HepG2 (cell line): ENCODE measurements at regions not wholly inside any gene's neighbourhood (a gene's known extent, or its start where the extent isn't known, plus 50 kb on each side); places are given as distances from the start of the nearest gene placed in this dataset.

ENCODE experiments used
- ATAC-seq: fragments of 200-7000 bp; cut with Tn5 transposase; 3 replicates; pipeline ENCODE4 v1.9.1; 2020; ENCODE audit warnings: mild to moderate bottlenecking, moderate library complexity
- BruUV-seq: library from RNA; stranded (reverse); fragments of 400-500 nt; replicated peaks from 2 replicates; lab custom pipeline; 2021; lab: Mats Ljungman, UMichigan
- CTCF ChIA-PET: fragments of 300-600 bp; formaldehyde crosslinking; extraction: SDS; loops from one replicate; lab custom pipeline; 2021; ENCODE audit warnings: low total read pairs, inconsistent platforms, low intra/inter-chr PET ratio; lab: Yijun Ruan, JAX
- POLR2A ChIA-PET: fragments of 350-600 bp; sonication (Branson Sonifier 250); formaldehyde crosslinking; loops from one replicate; lab custom pipeline; 2020; ENCODE audit warnings: antibody characterized with exemption, inconsistent platforms; lab: Yijun Ruan, JAX
- DNase-seq: peaks from one replicate; pipeline ENCODE4 v3.0.0-alpha.2; 2015; ENCODE audit warnings: low spot score
- FAIRE-seq: peaks from 3 replicates; lab custom pipeline; 2011; peaks lifted over from hg19 to GRCh38; lab: Jason Lieb, UNC
- H2AFZ ChIP-seq: one replicate; pipeline ENCODE4 v1.6.1; 2011; ENCODE audit warnings: low read length, inconsistent platforms
- H3K27ac ChIP-seq: fragments of 300-600 bp; 3 replicates; pipeline ENCODE4 v1.8.0; 2011; ENCODE audit warnings: mixed run types, mild to moderate bottlenecking, mixed read lengths, low read length, inconsistent platforms; ENCODE audit not compliant: insufficient read depth; ENCODE audit errors: extremely low read length
- H3K27me3 ChIP-seq, 2 experiments: fragments of 200-600 bp in 1 of 2; 2 replicates in 1 of 2; 3 replicates in 1 of 2; pipeline versions ENCODE4 v1.6.0 to v1.8.0; 2011; ENCODE audit warnings: low read length in 2 of 2, mild to moderate bottlenecking in 2 of 2, moderate library complexity in 2 of 2, inconsistent platforms in 1 of 2; ENCODE audit not compliant: insufficient read depth in 2 of 2, control insufficient read depth in 1 of 2
- H3K36me3 ChIP-seq, 2 experiments: fragments of 200-600 bp in 1 of 2; replicated peaks in 1 of 2; 2 replicates in 1 of 2; 3 replicates in 1 of 2; pipeline versions ENCODE4 v1.5.1 to v1.8.0; 2011; ENCODE audit warnings: low read length in 2 of 2, inconsistent platforms in 1 of 2; ENCODE audit not compliant: insufficient read depth in 2 of 2, control insufficient read depth in 1 of 2
- H3K4me1 ChIP-seq: 2 replicates; pipeline ENCODE4 v1.5.1; 2012; ENCODE audit warnings: low read length, inconsistent platforms; ENCODE audit not compliant: insufficient read depth
- H3K4me2 ChIP-seq: 2 replicates; pipeline ENCODE4 v1.6.0; 2011; ENCODE audit warnings: low read depth, low read length, inconsistent platforms
- H3K4me3 ChIP-seq, 3 experiments: fragments of 200-600 bp in 1 of 3; sonication (generic), shearing (Covaris generic) in 1 of 3; replicated peaks in 1 of 3; 2 replicates each; pipeline ENCODE4 v1.5.1; 2011 to 2016; ENCODE audit warnings: low read length in 3 of 3, inconsistent platforms in 2 of 3, low read depth in 2 of 3, mild to moderate bottlenecking in 2 of 3, control low read depth in 1 of 3, mixed read lengths in 1 of 3; ENCODE audit not compliant: insufficient read depth in 1 of 3
- H3K79me2 ChIP-seq: one replicate; pipeline ENCODE4 v1.6.1; 2011; ENCODE audit warnings: low read length, inconsistent platforms; ENCODE audit not compliant: insufficient read depth
- H3K9ac ChIP-seq: 2 replicates; pipeline ENCODE4 v1.6.0; 2011; ENCODE audit warnings: mild to moderate bottlenecking, low read depth, low read length, inconsistent platforms; ENCODE audit not compliant: insufficient read depth
- H3K9me3 ChIP-seq: 2 replicates; pipeline ENCODE4 v1.5.1; 2012; ENCODE audit warnings: mild to moderate bottlenecking, low read length
- H4K20me1 ChIP-seq: 2 replicates; pipeline ENCODE4 v1.6.0; 2011; ENCODE audit warnings: inconsistent platforms, mild to moderate bottlenecking, low read length, moderate library complexity; ENCODE audit not compliant: insufficient read depth
- BRCA1 ChIP-seq: sonication (generic); formaldehyde crosslinking; IDR thresholded peaks from 2 replicates; pipeline ENCODE4 v1.4.0; 2020; ENCODE audit warnings: missing genetic modification reagents
- HOXD1 ChIP-seq: sonication (generic); formaldehyde crosslinking; IDR thresholded peaks from 2 replicates; pipeline ENCODE4 v1.5.0; 2020; ENCODE audit warnings: missing genetic modification reagents
- MED8 ChIP-seq: sonication (generic); formaldehyde crosslinking; IDR thresholded peaks from 2 replicates; pipeline ENCODE4 v1.8.1; 2023; ENCODE audit warnings: mild to moderate bottlenecking, missing genetic modification reagents; ENCODE audit not compliant: insufficient replicate concordance
- NCOA1 ChIP-seq: sonication (generic); formaldehyde crosslinking; IDR thresholded peaks from 2 replicates; pipeline ENCODE4 v1.9.0; 2021; ENCODE audit warnings: missing genetic modification reagents
- NFE2L1 ChIP-seq: sonication (generic); formaldehyde crosslinking; IDR thresholded peaks from 2 replicates; pipeline ENCODE4 v1.4.0; 2020; ENCODE audit warnings: missing genetic modification reagents, mild to moderate bottlenecking, borderline replicate concordance
- NKX3-1 ChIP-seq: sonication (generic); formaldehyde crosslinking; IDR thresholded peaks from 2 replicates; pipeline ENCODE4 v1.5.0; 2020; ENCODE audit warnings: missing genetic modification reagents
- POLR2A ChIP-seq, 2 experiments: IDR thresholded peaks; 2 replicates each; pipeline ENCODE4 v1.6.1; 2011; ENCODE audit warnings: low read depth in 2 of 2, low read length in 2 of 2, mild to moderate bottlenecking in 1 of 2, moderate library complexity in 1 of 2; ENCODE audit not compliant: insufficient read depth in 1 of 2
- RFX5 ChIP-seq: IDR thresholded peaks from 2 replicates; pipeline ENCODE4 v1.6.1; 2011; ENCODE audit warnings: low read depth, low read length, improper control_type of control experiment
- TRIM24 ChIP-seq: sonication (generic); formaldehyde crosslinking; IDR thresholded peaks from 2 replicates; pipeline ENCODE4 v1.8.0; 2022; ENCODE audit warnings: mild to moderate bottlenecking, missing genetic modification reagents
- U2AF1 ChIP-seq: fragments of 200-400 bp; formaldehyde crosslinking; optimal IDR thresholded peaks from 2 replicates; pipeline ENCODE3; 2017; ENCODE audit warnings: mild to moderate bottlenecking, low read depth, low read length
- ZBTB1 ChIP-seq: sonication (generic); formaldehyde crosslinking; IDR thresholded peaks from 2 replicates; pipeline ENCODE4 v1.4.0; 2020; ENCODE audit warnings: missing genetic modification reagents, borderline replicate concordance
- ZNF180 ChIP-seq: sonication (generic); formaldehyde crosslinking; IDR thresholded peaks from 2 replicates; pipeline ENCODE4 v1.4.0; 2020; ENCODE audit warnings: low read depth, missing genetic modification reagents, borderline replicate concordance
- ZNF232 ChIP-seq: sonication (generic); formaldehyde crosslinking; IDR thresholded peaks from 2 replicates; pipeline ENCODE4 v1.4.0; 2020; ENCODE audit warnings: missing genetic modification reagents, borderline replicate concordance
- ZNF672 ChIP-seq: sonication (generic); formaldehyde crosslinking; IDR thresholded peaks from 2 replicates; pipeline ENCODE4 v1.8.1; 2022; ENCODE audit warnings: missing genetic modification reagents
- ZNF747 ChIP-seq: sonication (generic); formaldehyde crosslinking; IDR thresholded peaks from 2 replicates; pipeline ENCODE4 v1.8.1; 2023; ENCODE audit warnings: missing genetic modification reagents, mild to moderate bottlenecking, borderline replicate concordance
- ZNF777 ChIP-seq: sonication (generic); formaldehyde crosslinking; IDR thresholded peaks from 2 replicates; pipeline ENCODE4 v1.4.0; 2020; ENCODE audit warnings: missing genetic modification reagents
- WGBS: methylation state at CpG from one replicate; pipeline ENCODE4 v1.1.6; 2017; ENCODE audit warnings: low lambda C conversion rate; 5-methylcytosine and 5-hydroxymethylcytosine counted together
- in situ Hi-C: cut with HindIII; loops from 2 replicates; pipeline ENCODE4 v1.10.0; 2017; ENCODE audit warnings: low pct_unique_long_range_greater_than_20kb; ENCODE audit not compliant: extremely low pct_ligation_motif_present
- intact Hi-C: fragments of 100-400 bp; cut with micrococcal nuclease; formaldehyde crosslinking; loops from one replicate; pipeline ENCODE4 v1.10.0; 2022; ENCODE audit not compliant: unreplicated experiment
- TF ChIP-seq, protein P1 (sequence below): IDR thresholded peaks from 2 replicates; pipeline ENCODE4 v1.6.1; 2016; ENCODE audit warnings: missing compliant biosample characterization, missing genetic modification reagents, borderline replicate concordance
- TF ChIP-seq, protein P2 (sequence below): sonication (generic); formaldehyde crosslinking; IDR thresholded peaks from 2 replicates; pipeline ENCODE4 v1.5.0; 2020; ENCODE audit warnings: missing genetic modification reagents
- TF ChIP-seq, protein P3 (sequence below): sonication (generic); formaldehyde crosslinking; conservative IDR thresholded peaks from 2 replicates; pipeline ENCODE4 v1.8.0; 2022; ENCODE audit warnings: low read depth, missing genetic modification reagents
- TF ChIP-seq, protein P4 (sequence below): sonication (generic); formaldehyde crosslinking; IDR thresholded peaks from 2 replicates; pipeline ENCODE4 v1.4.0; 2020; ENCODE audit warnings: mild to moderate bottlenecking, low read depth, missing genetic modification reagents

DNA sequence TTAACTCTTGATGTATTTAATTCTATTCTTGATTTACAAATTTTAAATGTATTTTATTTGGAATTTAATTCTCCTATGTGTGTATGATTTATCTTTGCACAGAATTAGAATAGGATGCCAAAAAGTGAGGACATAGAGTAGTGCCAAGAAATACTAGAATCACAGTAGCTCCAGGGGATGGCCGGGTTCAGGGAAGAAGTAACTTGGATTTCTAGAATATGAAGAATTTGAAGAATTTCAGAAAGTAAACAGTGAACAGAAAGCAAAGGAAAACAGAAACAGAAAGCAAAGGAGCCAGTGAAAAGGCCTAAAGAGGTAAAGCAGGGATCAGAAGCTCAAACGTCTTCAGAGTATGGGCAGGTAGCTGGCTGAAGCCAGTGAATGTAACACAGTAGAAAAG, 1187.6 kb downstream of the RPA4 start:
- Histone ChIP-seq H3K27ac (no peak overlapping the region), H3K9me3 (no peaks in the 10 kb centered on the region), H4K20me1 (no peaks in the 10 kb centered on the region), H3K27me3 (no peaks in the 10 kb centered on the region), H3K36me3 (no peaks in the 10 kb centered on the region), H3K4me1 (no peaks in the 10 kb centered on the region), H3K9ac (no peak overlapping the region), H3K79me2 (no peaks in the 10 kb centered on the region), H3K4me3 (no peak overlapping the region), H2AFZ (no peak overlapping the region), H3K4me2 (no peak overlapping the region)
- TF ChIP-seq NFE2L1 = no peak
- TF ChIP-seq, protein P1, sequence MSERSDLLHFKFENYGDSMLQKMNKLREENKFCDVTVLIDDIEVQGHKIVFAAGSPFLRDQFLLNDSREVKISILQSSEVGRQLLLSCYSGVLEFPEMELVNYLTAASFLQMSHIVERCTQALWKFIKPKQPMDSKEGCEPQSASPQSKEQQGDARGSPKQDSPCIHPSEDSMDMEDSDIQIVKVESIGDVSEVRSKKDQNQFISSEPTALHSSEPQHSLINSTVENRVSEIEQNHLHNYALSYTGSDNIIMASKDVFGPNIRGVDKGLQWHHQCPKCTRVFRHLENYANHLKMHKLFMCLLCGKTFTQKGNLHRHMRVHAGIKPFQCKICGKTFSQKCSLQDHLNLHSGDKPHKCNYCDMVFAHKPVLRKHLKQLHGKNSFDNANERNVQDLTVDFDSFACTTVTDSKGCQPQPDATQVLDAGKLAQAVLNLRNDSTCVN (CRISPR knock-in tag) = no peak
- no peak for TF ChIP-seq TRIM24
- TF ChIP-seq NCOA1 (CRISPR knock-in tag) = no peak
- no peak for TF ChIP-seq HOXD1 (CRISPR knock-in tag)
- TF ChIP-seq U2AF1 = no peak
- no peak for TF ChIP-seq ZNF672 (CRISPR knock-in tag)
- TF ChIP-seq ZNF777 = no peak
- TF ChIP-seq ZBTB1 (CRISPR knock-in tag) = no peak
- TF ChIP-seq, protein P2, sequence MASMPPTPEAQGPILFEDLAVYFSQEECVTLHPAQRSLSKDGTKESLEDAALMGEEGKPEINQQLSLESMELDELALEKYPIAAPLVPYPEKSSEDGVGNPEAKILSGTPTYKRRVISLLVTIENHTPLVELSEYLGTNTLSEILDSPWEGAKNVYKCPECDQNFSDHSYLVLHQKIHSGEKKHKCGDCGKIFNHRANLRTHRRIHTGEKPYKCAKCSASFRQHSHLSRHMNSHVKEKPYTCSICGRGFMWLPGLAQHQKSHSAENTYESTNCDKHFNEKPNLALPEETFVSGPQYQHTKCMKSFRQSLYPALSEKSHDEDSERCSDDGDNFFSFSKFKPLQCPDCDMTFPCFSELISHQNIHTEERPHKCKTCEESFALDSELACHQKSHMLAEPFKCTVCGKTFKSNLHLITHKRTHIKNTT (CRISPR knock-in tag) = no peak
- TF ChIP-seq NKX3-1 (CRISPR knock-in tag) = no peak
- TF ChIP-seq POLR2A (IDR thresholded peaks at IDR 0.05; ENCODE audit: insufficient read depth in 1 of 2, low read depth in 2 of 2, low read length in 2 of 2) = no peak
- TF ChIP-seq, protein P3, sequence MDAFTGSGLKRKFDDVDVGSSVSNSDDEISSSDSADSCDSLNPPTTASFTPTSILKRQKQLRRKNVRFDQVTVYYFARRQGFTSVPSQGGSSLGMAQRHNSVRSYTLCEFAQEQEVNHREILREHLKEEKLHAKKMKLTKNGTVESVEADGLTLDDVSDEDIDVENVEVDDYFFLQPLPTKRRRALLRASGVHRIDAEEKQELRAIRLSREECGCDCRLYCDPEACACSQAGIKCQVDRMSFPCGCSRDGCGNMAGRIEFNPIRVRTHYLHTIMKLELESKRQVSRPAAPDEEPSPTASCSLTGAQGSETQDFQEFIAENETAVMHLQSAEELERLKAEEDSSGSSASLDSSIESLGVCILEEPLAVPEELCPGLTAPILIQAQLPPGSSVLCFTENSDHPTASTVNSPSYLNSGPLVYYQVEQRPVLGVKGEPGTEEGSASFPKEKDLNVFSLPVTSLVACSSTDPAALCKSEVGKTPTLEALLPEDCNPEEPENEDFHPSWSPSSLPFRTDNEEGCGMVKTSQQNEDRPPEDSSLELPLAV = no peak
- TF ChIP-seq ZNF232 (CRISPR knock-in tag) = no peak
- TF ChIP-seq ZNF747 (CRISPR knock-in tag) = no peak
- TF ChIP-seq, protein P4, sequence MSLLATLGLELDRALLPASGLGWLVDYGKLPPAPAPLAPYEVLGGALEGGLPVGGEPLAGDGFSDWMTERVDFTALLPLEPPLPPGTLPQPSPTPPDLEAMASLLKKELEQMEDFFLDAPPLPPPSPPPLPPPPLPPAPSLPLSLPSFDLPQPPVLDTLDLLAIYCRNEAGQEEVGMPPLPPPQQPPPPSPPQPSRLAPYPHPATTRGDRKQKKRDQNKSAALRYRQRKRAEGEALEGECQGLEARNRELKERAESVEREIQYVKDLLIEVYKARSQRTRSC (CRISPR knock-in tag) = no peak
- no peak for TF ChIP-seq RFX5
- TF ChIP-seq BRCA1 = no peak
- TF ChIP-seq ZNF180 (CRISPR knock-in tag) = no peak
- TF ChIP-seq MED8 (CRISPR knock-in tag) = no peak
- POLR2A ChIA-PET = no interaction called here
- intact Hi-C loops (no loop called here), in situ Hi-C loops (no loop called here)
- FAIRE-seq (no peak), ATAC-seq (no peak), DNase-seq (no peak)
- CTCF ChIA-PET = no interaction called here
- WGBS = 9% methylated on average over 2 of the region's 2 CpGs
- BruUV-seq = no TSS peak
